HUES64 (cell line): ENCODE measurements at regions not wholly inside any gene's neighbourhood (a gene's known extent, or its start where the extent isn't known, plus 50 kb on each side); places are given as distances from the start of the nearest gene placed in this dataset.
"Not testable (repeated sequence)": the region's sequence is repeated elsewhere in the genome, so short reads cannot be mapped to it uniquely, and the experiment has no call there.

ENCODE experiments used
- H3K27ac ChIP-seq: 2 replicates; pipeline ENCODE4 v1.7.0; 2013; ENCODE audit warnings: low read depth, low read length, inconsistent platforms
- H3K27me3 ChIP-seq: 2 replicates; pipeline ENCODE4 v1.6.1; 2013; ENCODE audit warnings: mild to moderate bottlenecking, low read length; ENCODE audit not compliant: insufficient read depth
- H3K36me3 ChIP-seq: 2 replicates; pipeline ENCODE4 v1.6.1; 2013; ENCODE audit warnings: mild to moderate bottlenecking, low read length; ENCODE audit not compliant: insufficient read depth
- H3K4me1 ChIP-seq: 2 replicates; pipeline ENCODE4 v1.6.1; 2013; ENCODE audit warnings: mild to moderate bottlenecking, low read length, moderate library complexity; ENCODE audit not compliant: insufficient read depth
- H3K4me3 ChIP-seq: 2 replicates; pipeline ENCODE4 v1.5.1; 2013; ENCODE audit warnings: mild to moderate bottlenecking, low read length, moderate library complexity
- H3K9ac ChIP-seq: 2 replicates; pipeline ENCODE4 v1.6.1; 2013; ENCODE audit warnings: mild to moderate bottlenecking, low read depth, low read length
- H3K9me3 ChIP-seq: 2 replicates; pipeline ENCODE4 v1.6.1; 2013; ENCODE audit warnings: low read depth, low read length; ENCODE audit not compliant: insufficient read depth
- WGBS: fragments of 150-250, 120-280 bp; methylation state at CpG from one replicate; pipeline ENCODE4 v1.1.7; 2013; ENCODE audit warnings: missing lambda C conversion rate; 5-methylcytosine and 5-hydroxymethylcytosine counted together

- no CpG with 5 or more reads among the region's 1 CpG for WGBS
- H3K36me3 ChIP-seq = no peaks in the 10 kb centered on the region
- no peak overlapping the region for H3K4me3 ChIP-seq
- H3K9me3 ChIP-seq = peaks cover 12% of the 10 kb centered on the region; the same call in 1 of the 2 replicates
- no peak overlapping the region for H3K27ac ChIP-seq
- no peak overlapping the region for H3K9ac ChIP-seq
- no peaks in the 10 kb centered on the region for H3K27me3 ChIP-seq
- no peaks in the 10 kb centered on the region for H3K4me1 ChIP-seq
Measured at GRCh38 chr10:20494474-20494873, 402.6 kb downstream of the NEBL start.

- Histone ChIP-seq H3K36me3 (no peaks in the 10 kb centered on the region), H3K4me1 (no peaks in the 10 kb centered on the region), H3K27ac (no peak overlapping the region), H3K9me3 (peaks cover 12% of the 10 kb centered on the region; the same call in 1 of the 2 replicates), H3K27me3 (no peaks in the 10 kb centered on the region), H3K9ac (no peak overlapping the region), H3K4me3 (no peak overlapping the region)
- 88% methylated on average over 2 of the region's 2 CpGs for WGBS
Measured at GRCh38 chr10:20492447-20492846, 404.7 kb downstream of the NEBL start.

- peaks cover 10% of the 10 kb centered on the region; the same call in 1 of the 2 replicates for H3K9me3 ChIP-seq
- H3K27ac ChIP-seq = no peak overlapping the region
- H3K27me3 ChIP-seq = no peaks in the 10 kb centered on the region
- no peak overlapping the region for H3K4me3 ChIP-seq
- H3K9ac ChIP-seq = no peak overlapping the region
- no peaks in the 10 kb centered on the region for H3K36me3 ChIP-seq
- WGBS = 97% methylated on average over 4 of the region's 4 CpGs
- H3K4me1 ChIP-seq = no peaks in the 10 kb centered on the region
Measured at GRCh38 chr10:20489961-20490360, 407.1 kb downstream of the NEBL start.

- Histone ChIP-seq H3K4me3 (no peak overlapping the region), H3K9me3 (peaks cover under 1% of the 10 kb centered on the region; the same call in 1 of the 2 replicates), H3K27me3 (no peaks in the 10 kb centered on the region), H3K27ac (no peak overlapping the region), H3K4me1 (no peaks in the 10 kb centered on the region), H3K36me3 (no peaks in the 10 kb centered on the region), H3K9ac (no peak overlapping the region)
- WGBS = 81% methylated on average over 1 of the region's 1 CpG
Measured at GRCh38 chr10:20486791-20487190, 410.3 kb downstream of the NEBL start.

GRCh38 chr10:20485554-20485953, 411.6 kb downstream of the NEBL start:
- no peaks in the 10 kb centered on the region for H3K36me3 ChIP-seq
- no peak overlapping the region for H3K4me3 ChIP-seq
- H3K9me3 ChIP-seq = peaks cover 3% of the 10 kb centered on the region; the same call in 1 of the 2 replicates
- no peak overlapping the region for H3K27ac ChIP-seq
- H3K4me1 ChIP-seq = no peaks in the 10 kb centered on the region
- no peak overlapping the region for H3K9ac ChIP-seq
- WGBS = 92% methylated on average over 2 of the region's 3 CpGs
- H3K27me3 ChIP-seq = no peaks in the 10 kb centered on the region

- 100% methylated on average over 1 of the region's 2 CpGs for WGBS
Measured at GRCh38 chr10:20481054-20481453, 416.1 kb downstream of the NEBL start.

GRCh38 chr10:20480575-20480974, 416.5 kb downstream of the NEBL start:
- WGBS = 100% methylated on average over 1 of the region's 1 CpG
- not testable (repeated sequence) for H3K27me3 ChIP-seq, H3K36me3 ChIP-seq, H3K9ac ChIP-seq, H3K4me1 ChIP-seq, H3K27ac ChIP-seq, H3K9me3 ChIP-seq, H3K4me3 ChIP-seq

More at GRCh38 chr10:20481054-20481453, 416.1 kb downstream of the NEBL start:
- Histone ChIP-seq H3K9ac (no peak overlapping the region), H3K9me3 (peaks cover 3% of the 10 kb centered on the region; the same call in 1 of the 2 replicates), H3K4me1 (no peaks in the 10 kb centered on the region), H3K27ac (no peak overlapping the region), H3K36me3 (no peaks in the 10 kb centered on the region), H3K27me3 (no peaks in the 10 kb centered on the region), H3K4me3 (no peak overlapping the region)

GRCh38 chr10:20474064-20474463, 423.0 kb downstream of the NEBL start:
- WGBS = 96% methylated on average over 2 of the region's 2 CpGs
- H3K9me3 ChIP-seq = no peaks in the 10 kb centered on the region

GRCh38 chr10:20473023-20473760, 423.9 kb downstream of the NEBL start:
- H3K36me3 ChIP-seq = no peaks in the 10 kb centered on the region
- no peak overlapping the region for H3K4me3 ChIP-seq
- no peaks in the 10 kb centered on the region for H3K4me1 ChIP-seq
- no peaks in the 10 kb centered on the region for H3K27me3 ChIP-seq
- no peak overlapping the region for H3K27ac ChIP-seq
- H3K9me3 ChIP-seq = no peaks in the 10 kb centered on the region
- H3K9ac ChIP-seq = no peak overlapping the region
- WGBS = 99% methylated on average over 5 of the region's 5 CpGs

More at GRCh38 chr10:20474064-20474463, 423.0 kb downstream of the NEBL start:
- no peak overlapping the region for H3K4me3 ChIP-seq
- no peaks in the 10 kb centered on the region for H3K36me3 ChIP-seq
- H3K27ac ChIP-seq = no peak overlapping the region
- H3K9ac ChIP-seq = no peak overlapping the region
- H3K4me1 ChIP-seq = no peaks in the 10 kb centered on the region
- no peaks in the 10 kb centered on the region for H3K27me3 ChIP-seq

- Histone ChIP-seq H3K4me1 (no peaks in the 10 kb centered on the region), H3K9ac (no peak overlapping the region)
Measured at GRCh38 chr10:20466731-20467130, 430.4 kb downstream of the NEBL start.

GRCh38 chr10:20457649-20458048, 439.5 kb downstream of the NEBL start:
- no peaks in the 10 kb centered on the region for H3K9me3 ChIP-seq
- no peak overlapping the region for H3K4me3 ChIP-seq
- no peak overlapping the region for H3K9ac ChIP-seq
- H3K27ac ChIP-seq = no peak overlapping the region
- no peaks in the 10 kb centered on the region for H3K36me3 ChIP-seq
- no peaks in the 10 kb centered on the region for H3K27me3 ChIP-seq
- H3K4me1 ChIP-seq = no peaks in the 10 kb centered on the region
- 86% methylated on average over 2 of the region's 2 CpGs for WGBS

More at GRCh38 chr10:20466731-20467130, 430.4 kb downstream of the NEBL start:
- H3K4me3 ChIP-seq = no peak overlapping the region
- no peaks in the 10 kb centered on the region for H3K36me3 ChIP-seq
- no peak overlapping the region for H3K27ac ChIP-seq
- H3K27me3 ChIP-seq = no peaks in the 10 kb centered on the region
- H3K9me3 ChIP-seq = peaks cover 19% of the 10 kb centered on the region
